Prostate gland (tissue), 2 donors: ENCODE measurements at regions not wholly inside any gene's neighbourhood (a gene's known extent, or its start where the extent isn't known, plus 50 kb on each side); places are given as distances from the start of the nearest gene placed in this dataset.

Experiments
- POLR2A ChIP-seq: fragments of 450-650 bp; IDR thresholded peaks from one replicate; pipeline ENCODE4 v1.6.1; 2016; ENCODE audit warnings: antibody characterized with exemption, mild to moderate bottlenecking
- POLR2AphosphoS5 ChIP-seq: sonication (generic); formaldehyde crosslinking; IDR thresholded peaks from one replicate; pipeline ENCODE4 v1.6.1; 2017; ENCODE audit warnings: antibody characterized with exemption
- TF ChIP-seq, protein P1 (sequence below), 4 experiments: fragments of 200-600 bp in 2 of 4; fragments of 450-650 bp in 2 of 4; sonication (generic) in 2 of 4; IDR thresholded peaks; 1 replicate in 3 of 4; 2 replicates in 1 of 4; pipeline ENCODE4 v1.5.1; 2016 to 2019; ENCODE audit warnings: antibody characterized with exemption in 4 of 4, mild to moderate bottlenecking in 2 of 4, moderate library complexity in 2 of 4

DNA sequence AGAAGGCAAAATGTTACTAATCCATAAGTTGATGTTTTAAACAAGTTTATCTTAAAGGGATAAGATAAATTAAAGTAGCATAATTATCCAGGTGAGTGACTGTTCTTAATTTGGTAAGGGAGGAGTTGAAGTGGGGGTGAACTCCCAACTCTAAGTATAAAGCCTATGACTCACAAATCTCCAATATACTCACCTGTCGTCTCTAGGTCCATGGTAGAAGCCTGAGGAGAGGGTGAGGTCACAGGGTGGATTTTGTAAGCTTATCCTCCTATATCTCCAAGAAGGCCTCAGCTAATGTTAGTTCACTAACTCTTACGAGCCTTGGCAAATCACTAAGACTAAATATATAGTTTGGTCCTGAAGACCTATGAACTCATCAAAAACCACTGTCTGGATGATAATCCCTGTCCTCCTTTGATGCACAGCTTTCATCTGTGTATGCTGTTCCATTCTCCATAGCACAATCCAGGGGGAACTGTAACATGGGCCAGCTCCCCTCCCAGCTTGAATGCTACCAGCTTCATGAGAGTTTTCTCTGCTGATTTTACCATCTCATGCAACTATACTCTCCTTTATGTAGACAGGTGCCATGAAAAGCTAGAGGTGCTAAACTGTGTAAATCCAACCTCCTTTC lies 158.7 kb downstream of the BTC start:
- TF ChIP-seq, protein P1, sequence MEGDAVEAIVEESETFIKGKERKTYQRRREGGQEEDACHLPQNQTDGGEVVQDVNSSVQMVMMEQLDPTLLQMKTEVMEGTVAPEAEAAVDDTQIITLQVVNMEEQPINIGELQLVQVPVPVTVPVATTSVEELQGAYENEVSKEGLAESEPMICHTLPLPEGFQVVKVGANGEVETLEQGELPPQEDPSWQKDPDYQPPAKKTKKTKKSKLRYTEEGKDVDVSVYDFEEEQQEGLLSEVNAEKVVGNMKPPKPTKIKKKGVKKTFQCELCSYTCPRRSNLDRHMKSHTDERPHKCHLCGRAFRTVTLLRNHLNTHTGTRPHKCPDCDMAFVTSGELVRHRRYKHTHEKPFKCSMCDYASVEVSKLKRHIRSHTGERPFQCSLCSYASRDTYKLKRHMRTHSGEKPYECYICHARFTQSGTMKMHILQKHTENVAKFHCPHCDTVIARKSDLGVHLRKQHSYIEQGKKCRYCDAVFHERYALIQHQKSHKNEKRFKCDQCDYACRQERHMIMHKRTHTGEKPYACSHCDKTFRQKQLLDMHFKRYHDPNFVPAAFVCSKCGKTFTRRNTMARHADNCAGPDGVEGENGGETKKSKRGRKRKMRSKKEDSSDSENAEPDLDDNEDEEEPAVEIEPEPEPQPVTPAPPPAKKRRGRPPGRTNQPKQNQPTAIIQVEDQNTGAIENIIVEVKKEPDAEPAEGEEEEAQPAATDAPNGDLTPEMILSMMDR (IDR thresholded peaks at IDR 0.05): no peak
- TF ChIP-seq POLR2A: no peak
- TF ChIP-seq POLR2AphosphoS5: no peak
